H1 (cell line): ENCODE measurements at regions not wholly inside any gene's neighbourhood (a gene's known extent, or its start where the extent isn't known, plus 50 kb on each side); places are given as distances from the start of the nearest gene placed in this dataset.

ENCODE experiments used
- CBX5 ChIP-seq: fragments of 300-800, 300-1000 bp; sonication (generic); IDR thresholded peaks from 2 replicates; pipeline ENCODE4 v1.7.1; 2016; ENCODE audit warnings: antibody characterized with exemption, low read length, low read depth
- NRF1 ChIP-seq: IDR thresholded peaks from 2 replicates; pipeline ENCODE4 v1.6.1; 2011; ENCODE audit warnings: mild to moderate bottlenecking, low read depth, low read length, improper control_type of control experiment
- SAP30 ChIP-seq: fragments of 300-600 bp; sonication (generic); IDR thresholded peaks from 2 replicates; pipeline ENCODE4 v1.7.1; 2012; ENCODE audit warnings: low read length, moderate library complexity, mild to moderate bottlenecking, inconsistent platforms; ENCODE audit not compliant: insufficient read depth, insufficient replicate concordance
- SIN3A ChIP-seq, 2 experiments: IDR thresholded peaks in 1 of 2; conservative IDR thresholded peaks in 1 of 2; 2 replicates each; pipeline ENCODE4 v1.6.1; 2011 to 2012; ENCODE audit warnings: low read length in 2 of 2, improper control_type of control experiment in 1 of 2, low read depth in 1 of 2, mild to moderate bottlenecking in 1 of 2
- ZNF274 ChIP-seq: IDR thresholded peaks from 2 replicates; pipeline ENCODE4 v1.7.0; 2012; ENCODE audit warnings: low read length, borderline replicate concordance; ENCODE audit errors: extremely low read depth

- TF ChIP-seq SAP30 (no peak), ZNF274 (no peak), NRF1 (no peak), SIN3A (conservative IDR thresholded peaks at IDR 0.05 in 1 of 2, IDR thresholded peaks at IDR 0.05 in 1 of 2; ENCODE audit: low read depth in 1 of 2, low read length in 2 of 2) (no peak), CBX5 (no peak)
These were observed 100.8 kb downstream of the TOMM20 start (continued) for GRCh38 chr1:235027862-235028250.
